Cardiac septum (tissue), 1 donor: ENCODE measurements at regions not wholly inside any gene's neighbourhood (a gene's known extent, or its start where the extent isn't known, plus 50 kb on each side); places are given as distances from the start of the nearest gene placed in this dataset.
"Not testable (repeated sequence)": the region's sequence is repeated elsewhere in the genome, so short reads cannot be mapped to it uniquely, and the experiment has no call there.

ENCODE experiments used
- DNase-seq: peaks from one replicate; pipeline ENCODE4 v3.0.0-alpha.2; 2020; ENCODE audit warnings: low spot score
- intact Hi-C: fragments of 100-400 bp; cut with DNase I; formaldehyde crosslinking; loops from one replicate; pipeline ENCODE4 v1.14.0; 2022
- donor health status: DM: no; HTN: no; CAD: no.

DNA sequence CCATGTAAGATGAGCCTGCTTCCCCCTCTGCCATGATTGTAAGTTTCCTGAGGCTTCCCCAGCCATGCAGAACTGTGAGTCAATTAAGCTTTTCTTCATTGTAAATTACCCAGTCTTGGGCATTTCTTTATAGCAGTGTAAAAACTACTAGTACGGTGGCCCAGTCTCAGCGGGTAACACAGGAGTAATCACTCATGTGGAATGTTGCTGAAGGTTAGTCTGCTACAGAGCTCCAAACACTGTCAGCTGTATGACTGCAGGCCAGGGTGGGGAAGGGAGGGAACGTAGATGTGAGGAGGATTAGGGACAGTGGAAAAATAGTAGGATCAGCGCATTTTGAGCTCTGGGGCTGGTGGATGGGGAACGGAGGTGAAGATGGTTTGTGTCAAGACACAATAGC lies 711.2 kb upstream of the SOX11 start:
- intact Hi-C loops, result no loop called here
- no peak for DNase-seq

DNA sequence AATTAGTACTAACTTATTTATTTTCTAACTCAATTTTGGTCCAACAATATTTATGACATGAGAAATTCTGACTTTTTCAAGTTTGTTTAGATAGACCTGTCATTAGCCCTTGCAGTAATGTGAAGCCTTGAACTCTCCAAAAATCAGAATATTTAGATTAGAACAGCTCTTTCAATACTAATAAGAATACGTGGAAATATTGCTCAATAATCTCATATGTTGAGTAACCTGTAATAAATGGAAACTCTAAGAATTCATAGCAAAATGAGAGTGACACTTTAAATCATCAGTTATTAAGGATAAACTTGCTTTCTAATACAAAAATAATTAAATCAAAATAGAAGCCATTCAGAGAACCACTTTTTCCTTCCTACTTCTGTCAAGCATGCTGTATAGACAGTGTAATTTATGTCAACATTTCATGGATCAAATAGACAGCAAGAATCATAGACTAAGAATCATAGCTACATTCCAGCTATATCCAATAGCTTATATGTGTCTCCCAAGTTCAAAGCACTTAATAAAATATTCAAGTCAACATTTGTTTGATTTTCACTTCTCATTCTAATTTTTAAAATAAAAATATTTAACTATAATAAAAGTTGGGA lies 710.3 kb upstream of the SOX11 start:
- intact Hi-C loops, result no loop called here
- DNase-seq, result no peak

DNA sequence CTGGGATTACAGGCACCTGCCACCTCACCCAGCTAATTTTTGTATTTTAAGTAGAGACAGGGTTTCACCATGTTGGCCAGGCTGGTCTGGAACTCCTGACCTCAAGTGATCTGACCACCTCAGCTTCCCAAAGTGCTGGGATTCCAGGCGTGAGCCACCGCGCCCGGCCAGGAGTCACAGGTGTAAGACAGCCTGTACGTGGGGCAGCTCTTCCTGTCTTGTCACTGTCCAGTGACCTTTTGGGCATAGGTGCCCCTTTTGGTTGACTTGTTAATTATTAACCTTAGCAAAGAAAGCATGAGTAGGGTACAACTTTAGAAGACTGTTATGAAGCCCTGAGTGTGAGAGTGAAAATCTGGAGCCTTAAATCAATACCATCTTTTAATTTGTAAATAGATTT lies 703.7 kb upstream of the SOX11 start:
- intact Hi-C loops, DNase-seq: not testable (repeated sequence)

DNA sequence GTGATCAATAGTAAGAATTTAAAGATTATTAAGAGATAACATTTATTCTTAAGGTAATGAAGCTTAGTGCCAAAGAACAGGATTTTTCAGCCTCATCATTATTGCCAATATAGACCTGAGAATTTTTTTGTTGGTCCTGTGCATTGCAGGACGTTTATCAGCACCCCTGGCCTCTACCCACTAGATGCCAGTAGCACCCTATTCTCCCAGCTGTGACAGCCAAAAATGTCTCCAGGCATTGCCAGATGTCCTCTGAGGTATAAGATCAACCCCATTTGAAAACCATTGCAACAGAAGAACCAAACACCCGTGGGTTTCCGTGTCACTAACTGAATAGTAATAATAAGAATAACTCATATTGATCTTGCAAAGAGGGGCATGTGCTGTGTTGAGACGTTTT lies 700.0 kb upstream of the SOX11 start:
- intact Hi-C loops, result loop anchor here (5.0 kb wide), 2 partner anchors 375 to 925 kb away; no protein-coding TSS in a partner anchor
- DNase-seq, result no peak

DNA sequence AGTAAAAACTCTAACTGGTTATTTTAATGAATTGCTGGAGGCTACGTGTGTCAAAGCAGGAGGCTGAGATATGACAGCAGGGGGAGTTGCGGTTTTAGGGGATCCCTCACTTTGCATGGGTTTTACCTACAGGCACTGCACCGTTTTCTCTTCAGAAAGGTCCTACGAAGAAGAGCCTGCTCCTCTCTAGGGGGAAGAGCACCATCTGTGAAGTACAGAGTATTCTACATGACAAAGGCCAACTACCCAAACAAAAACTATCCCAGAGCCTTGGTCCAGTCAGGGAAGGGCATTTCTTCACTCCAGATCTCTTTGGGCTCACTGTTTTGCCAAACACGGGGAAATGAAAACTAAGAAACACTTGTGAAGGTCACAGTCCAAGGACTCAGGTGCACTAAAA lies 696.7 kb upstream of the SOX11 start:
- no peak for DNase-seq
- intact Hi-C loops, result no loop called here

DNA sequence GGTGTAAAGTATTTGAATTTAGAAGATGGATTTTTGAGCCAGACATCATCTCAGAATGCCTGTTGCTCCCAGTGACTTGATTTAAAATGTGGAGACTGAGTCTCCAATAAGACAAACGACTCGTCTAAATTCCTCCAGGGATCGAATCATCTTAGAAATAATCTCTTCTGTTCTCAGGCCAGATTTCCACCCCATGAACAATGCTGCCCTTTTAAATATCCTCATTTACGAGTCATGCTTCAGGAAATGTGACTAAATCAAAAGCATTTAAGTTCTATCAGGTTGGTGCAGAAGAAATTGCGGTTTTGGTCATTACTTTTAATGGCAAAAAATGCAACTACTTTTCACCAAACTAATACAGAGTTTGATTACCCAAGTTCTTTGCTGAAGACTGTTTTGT lies 684.6 kb upstream of the SOX11 start:
- DNase-seq, result no peak
- intact Hi-C loops, result no loop called here

DNA sequence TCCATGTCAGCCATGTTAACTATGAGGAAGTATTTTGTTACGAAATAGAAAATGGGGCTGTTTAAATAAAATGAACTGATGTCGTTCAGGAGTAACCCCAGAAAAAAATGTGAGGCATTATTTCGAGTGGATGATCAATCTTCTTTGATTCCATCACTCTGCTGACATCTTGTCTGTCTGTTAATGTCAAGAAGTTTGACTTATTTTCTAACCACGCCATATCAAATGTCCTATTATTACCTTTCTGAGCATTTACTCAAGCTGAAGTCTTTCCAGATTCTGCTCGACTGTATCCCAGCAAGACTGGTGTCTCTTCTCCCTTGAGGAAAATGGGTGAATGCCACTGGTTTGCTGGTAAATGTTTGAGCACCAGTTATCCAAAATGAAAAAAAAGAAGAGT lies 672.9 kb upstream of the SOX11 start:
- DNase-seq, result no peak
- intact Hi-C loops, result no loop called here

DNA sequence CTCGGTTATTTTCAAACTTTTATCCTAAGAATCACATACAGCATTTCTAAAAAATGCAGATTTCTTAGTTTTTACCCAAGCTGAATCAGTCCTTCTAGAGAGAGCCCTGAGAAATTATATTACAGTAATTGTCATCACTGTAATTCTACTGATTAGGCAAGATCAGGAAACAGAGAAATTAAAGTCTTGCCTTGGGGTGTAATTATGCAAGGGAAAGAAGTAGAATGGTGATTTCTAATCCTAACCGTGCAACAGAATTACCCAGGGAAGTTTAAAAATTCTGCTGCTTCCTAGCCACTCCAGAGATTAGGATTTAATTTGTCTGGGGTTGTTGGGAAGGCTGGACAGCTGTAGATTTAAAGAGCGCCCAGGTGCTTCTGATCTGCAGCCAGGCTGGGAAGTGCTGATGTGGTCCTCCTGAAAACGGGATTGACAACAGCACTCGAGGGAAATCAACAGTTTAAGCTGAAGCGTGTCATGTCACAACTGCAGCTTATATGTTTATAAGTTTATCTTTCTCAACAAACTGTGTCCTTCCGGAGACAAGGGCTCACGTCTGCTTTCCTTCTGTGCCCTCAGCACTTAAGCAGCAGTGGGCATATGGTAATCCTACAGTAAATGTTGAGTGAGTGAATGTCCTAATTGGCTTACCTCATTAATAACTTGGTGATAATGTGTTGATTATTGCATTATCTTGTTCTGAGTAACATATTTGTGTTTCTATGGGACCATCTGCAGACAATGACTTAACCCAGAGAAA lies 671.9 kb upstream of the SOX11 start:
- intact Hi-C loops, result no loop called here
- DNase-seq, result no peak

DNA sequence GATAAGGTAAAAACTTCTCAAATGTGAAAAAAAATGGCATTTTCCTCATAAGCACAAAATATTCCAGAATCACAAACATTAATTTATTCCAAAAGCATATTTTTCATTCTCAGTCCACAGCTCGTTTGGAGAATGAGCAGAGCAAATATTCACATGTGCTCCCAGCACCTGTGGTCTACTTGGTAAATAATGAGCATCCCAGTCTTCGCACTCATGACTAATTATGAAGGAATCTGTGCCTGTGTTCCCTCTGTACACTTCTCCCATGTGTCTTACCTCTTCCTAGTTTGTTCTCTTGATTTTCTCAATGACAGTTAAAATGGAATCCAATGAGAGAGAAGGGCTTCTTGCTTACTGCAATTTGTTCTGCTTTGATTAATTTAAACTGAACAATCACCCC lies 671.0 kb upstream of the SOX11 start:
- no peak for DNase-seq
- intact Hi-C loops, result no loop called here

DNA sequence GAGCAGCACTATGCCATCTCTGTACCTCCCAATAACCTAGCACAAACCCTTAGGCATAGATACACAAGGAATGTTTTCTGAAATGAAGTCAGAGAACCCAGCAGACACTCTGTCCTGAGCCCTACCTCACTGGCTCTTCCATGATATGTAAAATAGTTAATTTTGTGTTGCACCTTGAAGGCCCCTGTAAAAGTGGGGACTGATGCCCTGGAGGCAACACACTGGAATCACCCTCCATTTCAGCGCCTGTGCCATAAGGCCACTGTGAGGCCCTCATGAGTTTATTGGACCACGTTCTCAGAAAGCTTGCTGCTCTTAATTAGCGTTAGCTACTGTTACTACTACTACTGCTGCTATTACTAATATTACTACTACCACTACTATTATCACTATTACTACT lies 670.1 kb upstream of the SOX11 start:
- no peak for DNase-seq
- intact Hi-C loops, result no loop called here

DNA sequence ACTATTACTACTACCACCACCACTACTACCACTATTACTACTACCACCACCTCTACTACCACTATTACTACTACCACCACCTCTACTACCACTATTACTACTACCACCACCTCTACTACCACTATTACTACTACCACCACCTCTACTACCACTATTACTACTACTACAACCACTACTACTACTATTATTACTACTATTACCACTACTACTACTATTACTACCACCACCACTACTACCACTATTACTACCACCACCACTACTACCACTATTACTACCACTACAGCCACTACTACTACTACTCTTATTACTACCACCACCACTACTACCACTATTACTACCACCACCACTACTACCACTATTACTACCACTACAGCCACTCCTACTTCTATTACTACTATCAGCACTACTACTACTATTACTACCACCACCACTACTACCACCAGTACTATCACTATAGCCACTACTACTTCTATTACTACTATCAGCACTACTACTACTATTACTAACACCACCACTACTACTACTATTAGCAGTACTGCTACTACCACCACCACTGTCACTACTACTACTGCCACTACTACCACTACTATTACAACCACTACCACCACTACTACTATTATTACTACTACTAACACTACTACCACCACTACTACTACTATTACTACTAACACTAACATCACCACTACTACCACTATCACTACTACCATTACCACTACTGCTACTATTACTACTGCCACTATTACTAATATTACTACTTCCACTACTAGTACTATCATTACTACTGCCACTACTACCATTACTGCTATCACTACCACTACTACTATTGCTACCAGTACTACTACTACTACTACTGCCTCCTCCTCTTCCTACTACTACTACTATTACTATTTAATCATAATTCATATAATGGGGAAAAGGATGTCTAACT lies 669.2 kb upstream of the SOX11 start:
- intact Hi-C loops, DNase-seq: not testable (repeated sequence)

DNA sequence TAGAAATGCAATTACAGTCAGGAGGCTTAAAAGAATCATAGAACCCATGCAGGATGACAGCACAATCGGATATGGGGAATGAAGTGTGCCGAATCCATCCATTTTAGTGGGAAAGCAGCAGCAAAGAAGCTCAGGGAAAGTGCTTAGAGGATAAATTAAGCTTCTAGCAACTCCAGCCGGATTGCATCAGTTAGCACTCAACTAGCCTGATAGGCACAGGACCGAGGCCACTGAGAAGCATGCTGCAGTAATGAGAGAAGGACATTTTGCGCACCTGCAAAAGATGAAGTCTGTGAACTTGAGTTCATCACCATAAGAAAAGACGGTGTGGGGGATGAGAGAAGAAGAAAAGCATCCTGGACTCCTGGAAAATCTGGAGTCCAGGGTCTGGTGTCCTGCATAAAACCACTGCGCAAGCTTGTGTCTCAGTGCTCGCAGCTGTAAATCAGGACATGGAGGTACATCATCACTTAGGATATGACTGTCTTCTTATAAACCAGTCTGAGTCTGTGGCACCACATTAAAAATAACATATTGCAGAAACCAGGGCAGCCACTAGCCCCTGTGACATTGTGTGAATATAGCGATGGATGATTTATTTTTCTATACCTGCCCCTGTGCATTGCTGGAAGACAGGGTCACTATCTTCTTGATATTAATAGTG lies 665.5 kb upstream of the SOX11 start:
- no peak for DNase-seq
- intact Hi-C loops, result no loop called here

DNA sequence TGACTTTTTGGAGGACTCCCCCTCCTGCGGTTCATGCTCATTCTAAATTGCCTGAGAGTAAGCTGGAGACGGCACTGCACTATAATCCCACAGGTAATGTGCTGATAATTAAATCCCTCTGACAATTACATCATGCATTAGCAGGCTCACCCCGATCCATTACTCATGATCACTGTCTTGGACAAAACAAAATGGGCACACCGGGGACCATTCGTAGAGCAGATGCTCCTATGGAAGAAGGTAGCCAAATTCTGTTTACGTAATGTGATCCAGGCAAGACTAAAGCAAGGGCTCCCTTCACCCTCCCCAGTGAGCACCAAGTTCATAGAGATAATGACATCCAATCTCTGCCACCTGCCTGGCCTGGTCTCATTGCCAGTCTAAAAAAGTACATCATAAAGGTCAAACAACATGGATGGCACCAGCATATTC lies 657.1 kb upstream of the SOX11 start:
- no peak for DNase-seq
- intact Hi-C loops, result no loop called here

DNA sequence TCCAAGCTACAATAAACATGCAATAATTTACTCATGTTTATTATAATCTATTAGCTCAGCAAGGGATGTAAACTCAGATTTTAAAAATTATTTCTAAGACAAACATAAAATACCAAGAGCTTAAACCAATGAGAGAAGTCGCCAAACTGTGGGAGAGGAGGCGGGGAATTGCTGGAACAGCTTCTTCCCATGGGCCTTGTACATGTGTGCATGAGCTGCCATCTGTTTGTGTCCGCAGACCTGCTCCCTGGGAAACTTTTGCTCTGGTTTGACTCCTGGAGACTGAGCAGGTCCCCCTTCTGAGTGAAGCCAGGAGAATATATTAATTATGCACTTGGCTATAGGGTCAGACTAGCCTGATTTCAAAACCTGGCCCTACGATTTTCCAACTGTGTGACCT lies 655.9 kb upstream of the SOX11 start:
- intact Hi-C loops, result no loop called here
- DNase-seq, result no peak

DNA sequence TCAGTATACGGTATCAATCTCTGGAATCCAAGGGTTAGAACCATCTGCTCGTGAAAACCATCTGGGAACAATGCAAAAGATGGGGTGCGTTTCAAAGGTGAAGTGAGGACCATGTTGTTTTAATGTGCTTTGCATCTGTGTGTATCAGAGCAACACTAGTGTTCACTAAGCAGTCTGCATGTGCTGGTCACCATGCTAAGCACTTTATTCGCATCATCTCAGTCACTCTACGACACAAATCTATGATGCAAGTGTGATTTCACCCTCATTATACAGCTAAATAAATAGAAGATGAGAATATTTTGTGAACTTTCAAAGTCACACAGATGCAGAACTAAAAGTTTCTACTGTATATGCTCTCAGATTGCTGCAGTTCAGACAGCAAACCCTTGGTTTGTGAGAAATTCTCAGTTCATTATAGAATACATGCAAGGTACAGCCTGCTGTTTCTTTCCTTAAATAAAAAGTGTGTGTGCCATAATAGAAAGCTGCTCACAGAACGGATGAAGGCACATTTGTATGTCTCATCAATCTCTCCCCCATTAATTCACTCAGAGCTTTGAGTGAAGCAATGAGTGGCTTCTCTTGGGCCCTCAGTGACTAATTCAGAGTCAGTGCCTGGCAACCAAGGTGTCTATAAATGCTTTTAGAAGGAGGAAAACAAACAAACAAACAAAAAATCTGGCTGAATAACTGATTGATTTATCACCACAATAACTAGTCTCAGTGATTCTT lies 652.8 kb upstream of the SOX11 start:
- intact Hi-C loops, result no loop called here
- DNase-seq, result no peak

DNA sequence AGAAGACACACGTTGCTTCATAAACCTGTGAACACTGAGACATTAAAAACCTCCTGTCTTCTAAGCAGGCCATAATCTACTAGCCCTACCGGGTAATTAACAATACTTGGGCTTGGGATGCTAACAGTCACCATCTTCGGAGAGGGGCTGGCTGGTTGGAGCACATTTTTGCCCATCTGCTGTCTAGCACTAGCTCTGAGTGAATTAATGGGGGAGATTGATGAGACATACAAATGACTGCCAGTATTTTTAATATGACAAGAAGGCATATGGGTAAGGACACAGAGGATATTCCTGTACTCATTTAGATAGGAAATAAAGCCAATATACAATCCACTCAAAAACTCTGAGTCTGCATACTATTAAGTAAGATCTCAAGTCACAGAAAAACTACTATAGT lies 651.6 kb upstream of the SOX11 start:
- no peak for DNase-seq
- intact Hi-C loops, result no loop called here

DNA sequence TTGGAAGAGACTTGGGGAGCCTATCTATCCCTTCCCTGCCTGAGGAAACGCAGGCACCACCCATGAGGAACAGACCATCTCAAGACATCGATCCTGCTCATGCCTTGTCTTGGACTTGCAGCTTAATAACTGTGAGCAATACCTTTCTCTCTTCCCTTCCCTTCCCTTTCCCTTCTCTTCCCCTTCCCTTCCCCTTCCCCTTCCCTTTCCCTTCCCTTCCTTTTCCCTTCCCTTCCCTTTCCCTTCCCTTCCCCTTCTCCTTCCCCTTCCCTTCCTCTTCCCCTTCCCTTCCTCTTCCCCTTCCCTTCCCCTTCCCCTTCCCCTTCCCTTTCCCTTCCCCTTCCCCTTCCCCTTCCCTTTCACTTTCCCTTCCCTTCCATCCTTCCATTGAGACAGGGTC lies 650.7 kb upstream of the SOX11 start:
- no peak for DNase-seq
- intact Hi-C loops, result no loop called here

DNA sequence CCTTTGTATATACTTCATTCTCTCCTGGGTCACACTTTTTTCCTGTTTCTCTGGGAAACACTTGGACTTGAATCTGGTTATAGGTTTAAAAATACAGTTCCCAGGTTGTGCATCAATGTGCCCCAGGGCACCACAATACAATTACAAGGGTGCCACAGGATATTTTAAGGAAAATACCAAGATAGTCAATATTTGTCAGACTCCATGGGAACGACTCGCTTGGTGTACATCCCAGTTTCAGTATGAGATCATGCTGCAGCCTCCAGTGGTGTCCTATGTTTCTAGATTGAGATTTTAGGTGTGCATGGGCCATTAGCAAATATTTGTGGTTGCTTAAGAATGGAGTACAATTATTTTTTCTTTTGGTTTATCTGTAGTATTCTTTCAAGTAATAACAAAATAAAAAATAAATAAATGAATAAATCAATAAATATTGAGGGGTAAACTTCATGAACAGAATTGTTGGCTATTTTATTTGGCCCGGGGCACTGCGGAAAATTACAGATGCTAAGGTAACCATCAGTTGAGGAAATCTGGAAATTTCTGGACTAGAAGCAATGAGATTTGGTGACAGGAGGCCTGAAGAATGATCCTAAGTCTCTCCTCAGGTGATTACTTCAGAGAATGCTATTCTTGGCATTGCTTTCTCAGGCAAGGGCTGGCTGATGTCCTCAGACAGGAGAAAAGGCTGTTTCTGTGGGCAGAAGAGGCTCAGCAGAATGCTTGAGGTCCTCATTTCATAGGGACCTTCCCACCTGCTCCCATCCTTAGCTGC lies 649.3 kb upstream of the SOX11 start:
- intact Hi-C loops, result no loop called here
- no peak for DNase-seq

DNA sequence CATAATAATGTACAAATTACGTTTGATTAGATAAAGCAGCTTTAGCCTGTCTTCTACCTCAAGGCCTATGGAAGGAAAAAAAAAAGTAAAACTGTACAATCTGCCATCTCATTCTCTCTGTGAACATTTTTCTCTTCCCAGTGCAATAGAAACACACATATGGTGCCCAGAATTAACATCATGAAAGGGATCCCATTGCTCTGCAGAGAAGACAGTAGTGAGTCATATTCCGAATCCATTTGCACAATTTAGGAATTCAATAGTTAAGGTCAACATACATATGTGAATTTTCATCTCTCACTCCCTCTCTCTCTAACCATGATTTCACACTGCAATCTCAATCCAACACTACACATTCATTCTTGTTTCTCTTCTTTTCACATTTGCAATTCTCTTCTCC lies 640.9 kb upstream of the SOX11 start:
- intact Hi-C loops, result no loop called here
- no peak for DNase-seq
